Mesenteric fat pad (tissue), 1 donor: ENCODE measurements at regions not wholly inside any gene's neighbourhood (a gene's known extent, or its start where the extent isn't known, plus 50 kb on each side); places are given as distances from the start of the nearest gene placed in this dataset.
"Not testable (repeated sequence)": the region's sequence is repeated elsewhere in the genome, so short reads cannot be mapped to it uniquely, and the experiment has no call there.

Source experiments
- DNase-seq: peaks from one replicate; pipeline ENCODE4 v3.0.0-alpha.2; 2020; ENCODE audit warnings: low spot score
- donor health status: DM: yes; HTN: yes; CAD: no.

DNA sequence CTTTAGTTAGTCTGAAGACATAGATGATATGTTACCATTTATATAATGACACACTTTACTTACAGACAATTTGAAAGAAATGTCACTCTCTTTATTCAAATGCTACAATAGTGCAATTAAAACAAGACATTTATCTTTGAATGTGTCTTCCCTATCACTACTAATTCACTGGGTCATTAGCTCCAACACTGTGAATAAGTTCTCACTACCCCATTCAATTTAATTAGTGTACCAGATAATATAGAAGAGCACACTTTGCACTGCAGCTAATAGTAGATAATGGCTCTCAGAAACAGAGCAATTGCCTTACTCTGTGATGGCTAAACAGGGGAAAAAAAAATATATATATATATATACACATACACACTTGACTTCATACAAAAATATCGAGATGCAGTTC is 497.0 kb downstream of the DTWD2 start:
- no peak for DNase-seq

DNA sequence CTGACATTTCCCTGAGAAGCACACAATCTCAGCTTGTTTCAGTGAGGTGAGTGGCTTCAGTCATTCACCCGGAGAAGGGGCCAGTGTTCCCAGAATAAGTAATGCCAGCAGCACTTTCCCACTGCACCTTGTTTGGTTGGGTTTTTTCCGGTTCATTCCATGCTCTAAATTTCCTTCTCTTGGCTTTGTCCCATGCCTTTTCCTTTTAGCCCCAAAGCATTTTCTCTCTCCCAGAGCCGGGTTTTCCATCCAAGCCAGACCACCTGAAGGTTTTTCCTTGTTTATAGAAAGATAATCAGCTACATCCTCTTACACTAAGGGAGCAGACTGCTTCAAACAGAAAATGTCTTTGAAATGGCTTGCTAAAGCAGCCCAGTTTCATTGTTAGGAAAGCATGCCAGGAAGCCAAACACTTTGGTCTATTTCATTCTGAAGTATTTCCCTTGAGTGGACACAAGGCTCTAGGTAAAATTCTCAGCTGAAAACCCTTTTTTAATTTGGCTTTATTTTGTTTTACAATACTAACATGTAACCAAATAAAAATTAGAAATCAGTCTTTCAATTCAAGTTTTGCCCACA is 501.6 kb downstream of the DTWD2 start:
- DNase-seq = no peak

DNA sequence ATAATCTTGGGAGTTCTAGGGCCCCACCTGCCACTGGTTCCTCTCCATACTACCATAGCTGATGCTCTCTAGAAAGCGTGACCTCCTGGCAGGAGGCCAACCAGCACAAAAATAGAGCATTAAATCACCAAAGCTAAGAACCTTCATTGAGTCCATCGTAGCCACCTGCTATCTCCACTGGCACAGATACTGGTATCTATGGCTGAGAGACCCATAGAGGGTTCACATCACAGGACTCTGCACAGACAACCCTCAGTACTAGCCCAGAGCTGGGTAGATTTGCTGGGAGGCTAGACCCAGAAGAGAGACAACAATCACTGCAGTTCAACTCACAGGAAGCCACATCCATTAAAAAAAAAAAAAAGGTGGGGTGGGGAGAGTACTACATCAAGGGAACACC is 509.1 kb downstream of the DTWD2 start:
- no peak for DNase-seq

DNA sequence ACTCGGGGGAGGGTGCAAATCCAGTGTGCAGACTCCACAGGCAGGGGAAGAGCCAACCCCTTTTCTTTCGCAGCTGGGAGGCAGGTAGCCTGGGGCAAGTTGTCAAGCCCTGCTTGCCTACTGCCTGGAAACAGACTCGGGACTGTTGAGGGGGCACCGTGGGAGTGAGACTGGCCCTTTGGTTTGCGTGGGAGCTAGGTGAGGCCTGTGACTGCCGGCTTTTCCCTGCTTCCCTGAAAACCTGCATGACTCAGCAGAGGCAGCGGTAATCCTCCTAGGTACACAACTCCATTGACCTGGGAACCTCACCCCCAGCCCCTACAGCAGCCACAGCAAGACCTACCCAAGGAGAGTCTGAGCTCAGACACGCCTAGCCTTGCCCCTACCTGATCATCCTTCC is 509.5 kb downstream of the DTWD2 start:
- DNase-seq = no peak

GRCh38 chr5:118468085-118468484 is 520.3 kb downstream of the DTWD2 start:
- DNase-seq = no peak

GRCh38 chr5:118467103-118467502 is 521.2 kb downstream of the DTWD2 start:
- DNase-seq = no peak

DNA sequence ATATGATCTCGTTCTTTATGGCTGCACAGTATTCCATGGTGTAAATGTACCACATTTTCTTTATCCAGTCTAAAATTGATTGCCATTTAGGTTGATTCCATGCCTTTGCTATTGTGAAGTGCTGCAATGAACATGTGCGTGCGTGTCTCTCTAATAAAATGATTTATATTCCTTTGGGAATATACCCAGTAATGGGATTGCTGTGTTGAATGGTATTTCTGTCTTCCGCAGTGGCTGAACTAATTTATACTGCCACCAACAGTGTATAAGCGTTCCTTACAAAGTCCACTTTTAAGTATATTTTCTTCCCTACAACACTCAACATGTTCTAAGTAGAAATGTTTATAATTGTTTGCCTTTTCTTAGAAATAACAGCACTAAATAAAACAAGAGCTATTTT is 521.9 kb downstream of the DTWD2 start:
- no peak for DNase-seq

DNA sequence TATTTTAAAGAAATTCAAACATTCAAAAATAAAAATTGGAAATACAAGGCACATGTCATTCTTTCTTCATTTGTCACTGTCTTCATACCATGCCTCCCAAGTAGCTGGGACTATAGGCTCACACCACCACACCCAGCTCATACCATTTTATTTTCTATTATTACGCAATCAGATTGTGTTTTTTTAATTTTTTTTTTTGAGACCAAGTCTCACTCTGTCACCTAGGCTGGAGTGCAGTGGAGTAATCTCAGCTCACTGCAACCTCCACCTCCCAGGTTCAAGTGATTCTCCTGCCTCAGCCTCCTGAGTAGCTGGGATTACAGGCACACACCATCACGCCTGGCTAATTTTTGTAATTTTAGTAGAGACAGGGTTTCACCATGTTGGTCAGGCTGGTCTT is 526.1 kb downstream of the DTWD2 start:
- not testable (repeated sequence) for DNase-seq

GRCh38 chr5:118461436-118461835 is 526.9 kb downstream of the DTWD2 start:
- no peak for DNase-seq

GRCh38 chr5:118459490-118459889 is 528.9 kb downstream of the DTWD2 start:
- DNase-seq = no peak

DNA sequence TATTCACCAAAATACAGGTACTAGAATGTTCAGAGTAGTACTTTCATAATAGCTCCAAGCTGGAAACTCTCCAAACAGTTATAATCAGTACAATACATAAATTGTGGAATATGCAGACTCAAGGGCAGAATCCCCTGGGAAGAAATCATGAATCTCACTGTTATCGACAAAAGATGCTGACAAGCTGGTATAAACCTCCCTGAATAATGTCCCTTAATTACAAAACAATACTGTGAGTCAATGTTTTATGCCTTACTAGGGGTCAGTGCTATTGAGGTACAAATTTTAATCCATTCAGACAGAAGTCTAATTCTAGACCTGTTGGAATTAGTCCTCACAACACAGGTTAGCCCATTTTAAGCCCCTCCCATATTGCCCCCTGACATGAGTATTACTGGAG is 532.3 kb downstream of the DTWD2 start:
- DNase-seq = no peak

GRCh38 chr5:118451697-118452247 is 536.6 kb downstream of the DTWD2 start:
- DNase-seq = no peak

GRCh38 chr5:118450554-118451332 is 537.6 kb downstream of the DTWD2 start:
- DNase-seq = no peak

- DNase-seq = no peak
These were observed 541.0 kb downstream of the DTWD2 start for GRCh38 chr5:118447350-118447749.

GRCh38 chr5:118441956-118442355 is 546.4 kb downstream of the DTWD2 start:
- DNase-seq = no peak

DNA sequence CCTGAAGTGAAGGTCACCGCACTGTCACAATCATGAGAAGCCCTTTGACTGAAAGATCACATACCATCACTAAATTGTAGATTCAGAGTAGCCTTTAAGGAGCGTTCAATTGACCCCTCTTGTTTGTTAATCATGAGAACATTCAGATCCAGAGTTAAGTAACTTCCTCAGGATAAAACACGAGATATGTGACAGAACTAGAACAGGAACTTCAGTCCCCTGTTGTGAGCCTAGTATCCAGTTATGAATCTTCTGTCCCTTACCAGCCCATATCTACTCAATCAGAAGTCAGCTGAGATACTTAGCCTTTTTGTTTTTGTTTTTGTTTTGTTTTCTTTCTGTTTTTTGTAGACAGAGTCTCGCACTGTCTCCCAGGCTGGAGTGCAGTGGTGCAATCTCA is 547.3 kb downstream of the DTWD2 start:
- no peak for DNase-seq

DNA sequence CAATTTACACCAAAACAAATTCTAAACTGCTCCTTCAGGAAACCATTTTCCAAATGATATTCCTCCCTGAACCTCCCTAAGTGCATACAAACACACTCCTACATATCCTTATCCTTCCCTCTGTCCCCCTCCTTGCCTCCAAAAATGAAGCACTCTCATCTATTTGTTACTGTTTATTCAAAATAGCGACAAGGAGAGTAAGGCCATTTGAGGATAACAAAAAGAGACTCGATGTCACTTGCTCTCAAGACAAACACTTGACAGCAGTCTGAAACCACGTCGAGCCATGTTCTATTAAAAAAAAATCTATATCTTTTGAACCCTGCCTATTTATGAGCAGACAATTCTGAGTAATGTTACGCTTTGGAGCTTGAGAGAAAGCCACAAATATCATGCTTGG is 547.9 kb downstream of the DTWD2 start:
- DNase-seq = no peak

- DNase-seq = no peak
These were observed 548.5 kb downstream of the DTWD2 start for GRCh38 chr5:118439831-118440230.

DNA sequence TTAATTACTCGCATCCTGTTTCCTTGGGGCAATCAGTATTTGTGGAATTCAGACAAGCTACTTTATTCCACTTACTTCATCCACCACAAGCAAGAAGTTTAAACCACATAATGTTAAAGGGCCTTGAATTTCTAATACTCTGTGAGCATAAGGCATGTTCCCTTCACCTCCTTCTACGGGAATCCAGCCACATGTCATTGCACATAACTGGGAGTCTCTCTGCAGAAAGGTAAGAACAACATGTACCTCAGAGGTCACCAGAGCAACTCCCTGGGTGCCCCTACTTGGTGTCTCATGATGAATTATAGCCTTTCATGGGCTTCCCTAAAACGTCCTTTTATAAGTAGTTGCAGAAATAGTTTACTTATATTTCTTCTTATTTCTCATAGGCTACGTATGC is 553.2 kb downstream of the DTWD2 start:
- DNase-seq = no peak

DNA sequence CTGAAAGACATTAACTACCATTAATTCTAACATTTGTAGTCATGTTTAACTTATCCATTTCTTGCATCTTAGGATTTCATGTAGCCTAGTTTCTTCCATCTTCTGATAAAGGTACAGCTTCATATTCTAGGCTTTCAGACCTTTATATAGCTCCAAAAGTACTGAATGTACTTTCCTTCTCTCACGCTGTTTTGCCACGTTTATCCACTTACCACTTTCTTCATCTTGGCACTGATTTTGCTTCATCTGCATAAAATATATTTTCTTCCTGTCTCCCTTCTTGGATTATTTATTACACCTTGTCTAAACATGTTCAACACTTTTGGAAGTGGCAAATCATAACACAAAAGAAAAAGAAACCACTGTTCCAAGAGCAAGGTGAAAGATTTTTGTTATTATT is 553.8 kb downstream of the DTWD2 start:
- DNase-seq = no peak

GRCh38 chr5:118430076-118430475 is 558.3 kb downstream of the DTWD2 start:
- DNase-seq = no peak

DNA sequence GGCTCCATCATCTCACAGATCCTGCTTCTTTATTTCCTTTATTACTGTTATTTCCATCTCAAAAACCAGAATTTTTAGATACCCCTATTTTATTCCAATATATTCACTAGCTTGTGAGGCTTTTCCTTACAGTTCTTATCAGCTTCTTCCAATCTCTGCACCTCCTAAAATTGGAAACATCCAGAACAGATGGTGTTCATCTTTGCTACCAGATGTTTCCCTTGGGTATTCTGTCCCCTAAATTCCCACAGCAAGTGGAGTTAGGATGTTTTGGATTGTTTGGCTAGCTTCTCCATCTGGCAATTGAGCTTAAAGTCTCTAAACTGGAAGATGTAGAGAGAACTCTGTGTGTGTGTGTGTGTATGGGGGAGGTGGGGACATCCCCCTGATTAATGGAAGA is 580.4 kb downstream of the DTWD2 start:
- DNase-seq = no peak

GRCh38 chr5:118405650-118406061 is 582.7 kb downstream of the DTWD2 start:
- no peak for DNase-seq
